ENCODE measurements at regions not wholly inside any gene's neighbourhood (a gene's known extent, or its start where the extent isn't known, plus 50 kb on each side); places are given as distances from the start of the nearest gene placed in this dataset.
"Not testable (repeated sequence)": the region's sequence is repeated elsewhere in the genome, so short reads cannot be mapped to it uniquely, and the experiment has no call there.

- TF ChIP-seq CTCF (IDR thresholded peaks at IDR 0.05); POLR2A (IDR thresholded peaks at IDR 0.05); EP300 (IDR thresholded peaks at IDR 0.05; ENCODE audit: low read depth); POLR2AphosphoS5 (IDR thresholded peaks at IDR 0.05): not testable (repeated sequence)
Measured at GRCh38 chr7:142448857-142449256, 191.0 kb upstream of the PRSS58 start.
